ENCODE measurements at regions not wholly inside any gene's neighbourhood (a gene's known extent, or its start where the extent isn't known, plus 50 kb on each side); places are given as distances from the start of the nearest gene placed in this dataset.

DNA sequence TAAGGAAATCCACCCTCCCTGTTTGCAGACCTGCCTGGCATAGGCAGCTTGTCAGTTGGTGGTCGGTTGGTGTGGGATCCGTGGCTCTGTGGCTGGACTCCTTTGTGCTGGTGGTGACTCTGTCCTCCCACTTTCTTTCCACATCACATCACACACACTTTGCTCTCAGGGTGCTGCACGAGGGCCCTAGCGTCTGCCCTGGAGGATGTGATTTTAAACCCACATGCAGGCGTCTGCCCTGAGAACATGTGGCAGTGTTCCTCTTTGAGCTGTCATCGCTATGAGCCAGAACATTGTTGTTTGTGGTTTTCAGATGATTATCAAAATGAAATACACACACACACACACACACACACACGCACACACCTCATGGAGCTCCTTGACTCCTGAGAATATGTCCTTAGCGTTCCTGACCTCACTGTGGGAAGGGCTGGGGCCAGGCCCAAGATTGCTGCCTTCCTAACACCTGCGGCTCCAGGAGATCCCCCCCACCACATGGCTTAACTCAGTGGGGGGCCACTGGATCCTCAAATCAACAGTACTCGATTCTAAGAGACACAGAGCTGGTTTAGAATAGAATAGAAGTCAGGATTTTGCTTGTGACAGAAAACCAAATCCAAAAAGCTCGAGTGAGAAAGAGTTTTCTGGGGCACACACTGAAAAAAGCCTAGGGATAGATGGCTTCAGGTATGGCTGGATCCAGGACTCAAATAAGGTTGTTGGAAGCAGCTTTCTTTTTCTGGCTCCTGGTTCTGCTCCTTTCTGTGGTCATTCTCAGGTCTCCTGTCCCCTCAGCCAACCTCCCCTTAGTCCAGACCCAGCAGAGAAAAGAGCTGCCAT lies 54.8 kb downstream of the RTP5 start:
- DNase-seq, result no peak

DNA sequence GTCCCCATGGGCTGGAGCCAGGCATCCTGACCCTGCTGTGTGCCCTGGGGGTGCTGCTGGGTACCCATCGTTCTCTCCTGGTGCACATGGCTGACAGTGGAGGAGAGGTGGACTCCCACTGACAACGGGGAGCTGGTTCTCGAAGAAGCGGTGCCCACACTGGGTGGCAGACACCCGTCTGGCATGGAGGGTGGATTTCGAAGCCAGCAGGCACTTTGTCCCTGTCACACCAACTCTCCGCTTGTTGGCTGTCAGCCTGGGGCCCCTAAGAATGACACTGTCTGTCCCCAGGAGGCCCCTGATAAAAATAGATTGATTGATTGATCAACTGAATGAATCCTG lies 55.4 kb downstream of the RTP5 start:
- DNase-seq, result no peak

DNA sequence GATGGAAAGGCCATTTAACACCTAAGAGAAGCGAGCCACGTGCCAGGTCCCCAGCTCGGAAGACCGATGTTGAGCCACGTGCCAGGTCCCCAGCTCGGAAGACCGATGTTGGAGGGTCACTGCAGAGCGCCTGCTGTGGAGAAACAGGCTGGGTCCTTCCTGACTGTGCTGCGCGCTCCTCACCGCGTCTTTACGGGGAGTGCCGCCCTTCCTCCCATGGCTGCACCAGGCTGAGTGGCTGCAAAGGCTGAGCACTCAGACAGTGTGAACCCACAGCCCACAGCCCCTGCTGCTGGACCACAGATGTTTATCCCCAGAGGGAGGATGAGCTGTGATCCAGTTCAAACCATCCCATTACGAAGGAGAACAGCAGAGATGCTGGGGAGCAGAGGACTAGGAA lies 55.7 kb downstream of the RTP5 start:
- DNase-seq, result no peak

DNA sequence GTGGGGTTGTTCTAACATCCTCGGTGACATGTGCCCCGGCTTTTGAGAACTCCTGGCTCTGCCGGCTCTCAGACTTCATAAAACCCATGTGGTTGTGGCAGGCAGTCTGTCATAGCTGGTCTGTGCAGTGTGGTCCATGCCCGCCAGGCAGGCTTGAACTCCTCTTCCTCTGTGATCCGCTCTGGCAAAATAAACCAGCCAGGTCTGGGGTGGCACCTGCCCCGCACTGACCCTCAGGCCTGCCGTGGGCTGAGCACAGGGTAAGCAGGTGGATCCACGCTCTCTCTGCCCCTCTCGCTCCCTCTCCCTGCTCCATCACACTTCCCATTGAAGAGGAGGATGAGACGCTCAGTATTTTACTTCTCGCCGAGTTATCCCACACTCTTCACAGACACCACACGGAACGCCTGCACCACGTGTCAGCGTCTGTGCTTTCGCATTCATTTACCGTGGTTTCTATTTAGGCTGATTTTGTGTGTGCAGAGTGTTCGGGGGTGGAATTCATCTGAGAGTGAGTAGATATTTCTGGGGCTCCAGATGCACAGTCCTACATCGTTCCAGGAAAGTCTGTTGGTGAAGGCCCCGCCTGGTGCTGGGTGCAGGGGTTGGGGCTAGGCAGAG lies 56.4 kb downstream of the RTP5 start:
- DNase-seq, result no peak

DNA sequence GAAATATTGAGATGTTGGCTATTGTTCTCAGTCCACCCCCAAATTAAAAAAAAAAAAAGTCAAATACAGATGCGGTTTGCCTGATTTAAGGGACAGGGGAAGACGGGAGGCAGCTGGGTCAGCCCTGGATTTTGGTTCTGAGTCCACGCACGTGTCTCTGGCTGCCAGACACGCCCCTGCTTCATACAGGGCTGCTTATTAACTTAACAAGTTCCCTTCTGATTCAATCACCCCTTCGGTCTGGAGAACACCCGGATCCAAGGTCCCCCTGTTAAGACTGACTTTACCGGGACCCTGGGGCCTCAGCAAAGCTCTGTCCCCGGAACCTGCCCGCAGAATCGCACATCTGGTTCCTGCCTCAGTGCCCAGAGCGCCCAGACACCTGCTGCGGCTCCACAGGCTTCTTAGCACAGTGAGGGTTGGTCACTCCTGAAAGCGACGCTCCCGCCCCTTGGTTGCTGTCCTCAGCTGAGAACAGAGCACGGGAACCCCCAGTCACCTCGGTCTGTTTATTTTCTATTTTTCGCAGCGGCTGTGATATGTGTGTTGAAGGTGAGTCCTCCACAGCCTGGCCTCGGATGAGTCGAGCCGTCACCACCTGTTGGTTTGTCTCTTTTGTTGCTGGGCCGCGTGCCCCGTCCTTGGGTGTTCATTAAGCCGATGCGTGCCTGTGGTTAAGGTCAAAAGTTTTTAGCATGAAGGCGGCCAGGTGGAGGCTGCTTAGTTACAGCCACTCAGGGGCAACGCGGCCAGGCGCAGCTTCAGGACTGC lies 57.2 kb downstream of the RTP5 start:
- no peak for DNase-seq

DNA sequence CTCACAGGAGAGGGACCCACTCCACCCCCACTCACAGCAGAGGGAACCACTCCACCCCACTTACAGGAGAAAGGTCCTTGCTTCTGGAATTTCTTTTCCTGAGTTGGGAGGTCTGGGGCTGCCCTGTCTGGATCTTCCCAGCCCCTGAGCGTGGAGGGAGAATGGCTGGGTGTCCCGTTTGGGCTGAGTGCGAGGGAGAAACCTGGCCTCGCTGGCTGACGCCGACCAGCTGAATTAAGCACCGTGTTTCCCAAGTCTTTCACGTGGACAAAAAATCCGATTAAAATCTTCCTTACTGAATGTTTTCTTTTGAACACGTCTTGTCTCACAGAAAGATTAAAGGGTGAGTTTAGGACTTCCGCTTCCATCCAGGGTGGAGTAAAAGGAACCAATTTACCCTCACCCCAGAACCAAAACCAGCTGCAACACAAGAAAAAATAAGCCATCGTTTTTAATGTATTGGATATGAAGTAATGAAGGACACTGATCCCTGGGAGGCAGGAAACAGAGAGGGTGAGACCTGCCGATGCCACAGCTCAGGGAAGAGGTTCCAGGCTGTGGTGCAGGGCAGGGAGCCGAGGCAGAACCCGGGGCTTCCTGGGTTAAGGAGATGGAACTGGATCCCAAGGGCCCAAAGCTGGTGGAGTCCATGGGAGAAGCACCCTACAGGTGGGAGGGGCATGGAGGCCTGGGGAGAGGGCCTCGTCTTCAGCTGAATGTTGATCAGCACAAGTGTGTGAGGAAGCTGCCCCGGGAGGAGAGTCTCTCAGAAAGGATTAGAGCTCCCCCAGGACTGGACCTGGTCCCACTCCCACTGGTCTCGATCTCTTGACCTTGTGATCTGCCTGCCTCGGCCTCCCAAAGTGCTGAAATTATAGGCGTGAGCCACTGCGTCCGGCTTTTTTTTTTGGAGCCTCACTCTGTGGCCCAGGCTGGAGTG lies 60.3 kb downstream of the RTP5 start:
- no peak for DNase-seq

DNA sequence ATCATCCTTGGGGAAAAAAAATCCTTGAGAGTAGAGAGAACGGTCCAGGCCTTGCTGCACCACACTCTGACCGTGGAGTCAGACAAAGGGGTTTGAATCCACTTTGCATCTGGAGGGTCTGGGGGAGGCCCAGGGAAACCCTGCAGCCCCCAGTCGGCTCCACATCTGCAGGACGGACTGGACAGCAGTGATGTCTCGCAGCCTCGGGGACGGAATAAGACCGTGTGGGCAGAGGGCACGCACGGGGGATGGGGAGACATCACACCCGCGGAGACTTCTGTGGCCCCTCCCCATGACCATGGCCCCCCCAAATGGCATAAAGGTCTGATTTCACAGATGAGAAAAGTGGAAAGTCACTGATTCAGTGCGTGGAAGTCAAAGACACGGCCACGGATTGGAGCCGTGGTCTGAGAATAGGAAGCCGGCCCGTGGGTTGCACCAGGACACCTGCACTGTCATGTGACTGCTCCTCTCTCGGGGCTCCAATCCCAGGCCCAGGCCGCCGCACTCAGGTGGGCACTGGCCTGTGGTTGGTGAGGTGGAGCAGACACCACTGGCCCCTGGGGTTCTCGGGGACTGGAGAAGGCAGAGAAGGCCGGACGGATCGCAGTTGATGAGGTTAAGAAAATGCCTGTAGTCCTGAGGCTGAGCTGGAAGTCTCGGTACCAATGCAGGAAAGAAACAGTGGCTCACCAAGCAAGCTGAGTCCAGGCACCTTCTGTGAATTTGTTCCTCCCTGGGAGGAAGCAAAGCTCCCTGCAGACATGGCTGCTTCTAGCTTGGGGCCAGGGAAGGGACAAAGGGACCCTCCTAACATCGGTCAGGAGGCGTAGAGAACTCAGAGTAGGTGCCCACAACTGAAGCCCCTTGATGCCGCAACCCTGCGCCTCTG lies 61.8 kb downstream of the RTP5 start:
- no peak for DNase-seq

DNA sequence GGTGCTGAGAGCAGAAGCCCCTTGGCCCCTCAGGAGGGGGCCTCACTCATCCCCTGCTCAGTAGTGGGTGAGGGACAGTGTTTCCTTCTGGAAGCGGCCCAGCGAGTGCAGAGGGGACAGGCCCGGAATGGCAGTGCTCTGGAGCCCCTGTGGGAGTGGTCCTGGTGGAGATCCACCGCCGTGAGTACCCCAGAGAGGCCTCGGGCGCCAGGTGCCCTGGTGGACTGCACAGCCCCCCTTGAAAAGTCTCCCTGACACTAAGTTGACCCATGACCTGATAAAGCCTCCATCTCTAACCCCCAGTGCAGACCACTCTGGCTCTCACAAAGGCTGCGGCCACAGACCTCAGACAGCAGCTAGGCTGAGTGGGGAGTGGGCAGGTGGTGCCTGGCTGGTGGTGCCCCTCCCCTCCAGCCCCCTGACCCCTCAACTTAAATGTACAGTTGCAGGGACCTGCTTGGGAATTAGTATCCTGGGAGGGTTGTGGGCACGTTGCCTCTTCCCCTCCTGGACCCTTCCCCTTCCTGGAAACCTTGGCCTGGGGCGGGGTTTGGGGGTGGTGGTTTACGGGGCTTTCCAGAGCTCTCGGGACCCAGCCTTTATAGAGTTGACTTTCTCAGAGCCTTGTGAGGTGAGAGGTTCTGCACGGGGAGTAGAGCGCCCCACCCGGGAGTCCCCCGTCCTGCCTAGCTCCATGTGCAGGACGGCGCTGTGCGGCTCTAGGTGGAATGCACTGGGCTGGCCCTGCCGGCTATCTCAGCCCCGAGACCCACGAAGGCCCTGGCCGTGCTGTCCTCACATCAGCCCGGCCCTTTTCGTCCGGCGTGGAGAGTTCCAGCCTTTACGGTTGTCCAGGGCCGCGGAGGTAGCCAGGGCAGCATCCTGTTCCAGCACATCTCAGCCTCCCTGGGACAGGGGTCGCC lies 62.7 kb downstream of the RTP5 start:
- DNase-seq, result no peak

DNA sequence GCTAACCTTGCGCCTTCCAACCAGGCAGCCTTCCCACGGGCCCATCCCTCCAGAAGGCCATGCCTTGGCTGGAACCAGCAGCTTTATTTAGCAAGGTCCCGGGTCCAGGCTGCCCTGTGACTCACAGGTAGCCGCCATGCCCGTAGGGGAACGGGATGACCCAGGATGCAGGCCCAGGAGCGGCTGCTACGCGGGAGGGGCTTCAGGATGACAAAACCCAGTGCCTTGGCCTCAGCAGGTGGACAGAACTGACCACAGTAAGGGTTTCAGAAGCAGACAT lies 63.3 kb downstream of the RTP5 start:
- no peak for DNase-seq

DNA sequence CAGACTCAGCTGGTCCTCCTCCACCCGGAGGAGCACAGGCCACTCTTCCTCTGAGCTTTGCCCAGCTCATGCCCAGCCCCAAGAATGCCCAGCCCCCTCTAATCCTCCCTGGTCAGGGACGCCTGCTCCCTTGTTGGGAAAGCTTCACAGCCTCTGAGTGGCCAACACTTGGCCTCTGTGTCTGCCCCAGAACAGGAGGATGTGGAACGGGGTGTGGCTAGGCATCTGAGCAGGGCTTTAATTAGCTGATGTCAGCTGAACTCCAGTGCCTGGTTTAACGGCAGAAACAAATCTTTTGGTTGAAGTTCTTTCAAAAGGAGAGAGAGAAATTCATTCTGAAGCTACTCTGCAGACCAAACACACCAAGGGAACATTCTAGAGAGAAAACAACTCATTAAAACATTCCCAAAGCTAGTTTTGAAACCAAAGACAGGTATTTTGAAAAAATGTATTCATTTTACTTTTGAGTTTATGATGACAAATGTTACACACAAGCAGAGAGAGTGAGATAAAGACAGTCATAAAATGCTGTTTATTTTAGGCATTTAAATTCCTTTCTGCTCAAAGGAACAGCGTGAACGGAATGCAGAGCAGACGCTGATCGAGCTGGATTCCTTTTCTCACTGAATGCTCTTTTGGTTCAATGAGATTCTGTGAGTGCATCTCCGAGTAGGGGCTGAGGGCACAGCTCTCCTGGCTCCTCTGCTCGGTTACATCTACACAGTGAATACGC lies 63.8 kb downstream of the RTP5 start:
- DNase-seq, result no peak

DNA sequence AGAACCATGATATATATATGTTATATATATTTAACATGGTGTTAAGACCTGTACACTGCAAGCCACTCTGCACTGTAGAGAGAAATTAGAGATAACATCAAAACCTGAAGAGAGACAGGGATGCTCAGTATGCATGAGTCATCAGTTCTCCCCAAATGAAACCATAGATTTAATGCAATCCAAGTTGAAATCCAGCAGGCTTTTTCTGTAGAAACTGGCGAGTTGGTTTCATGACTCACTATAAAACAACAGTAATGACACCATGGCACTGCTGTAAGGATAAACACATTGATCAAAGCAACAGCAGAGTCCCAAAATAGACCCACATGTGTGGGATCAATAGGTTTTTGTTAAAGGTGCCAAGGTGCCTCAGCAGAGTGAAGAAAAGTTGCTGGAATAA lies 65.8 kb downstream of the RTP5 start:
- no peak for DNase-seq

DNA sequence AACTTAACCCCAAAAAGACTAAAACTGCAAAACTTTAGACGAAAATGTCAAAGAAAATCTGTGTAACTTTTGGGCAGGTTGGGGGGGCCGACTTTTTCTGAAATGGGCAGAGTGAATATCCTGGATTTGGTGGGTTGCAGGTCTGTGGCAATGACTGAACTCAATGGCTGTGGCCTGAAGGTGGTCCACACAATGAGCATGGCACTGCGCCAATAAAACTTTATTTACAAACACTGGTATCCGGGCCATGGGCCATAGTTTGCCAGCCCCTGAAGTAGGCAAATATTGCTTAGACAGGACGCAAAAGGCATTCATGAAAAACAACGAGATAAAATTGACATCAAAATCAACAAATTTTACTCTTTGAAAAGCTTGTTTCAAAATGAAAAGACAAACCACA lies 66.2 kb downstream of the RTP5 start:
- DNase-seq, result no peak

DNA sequence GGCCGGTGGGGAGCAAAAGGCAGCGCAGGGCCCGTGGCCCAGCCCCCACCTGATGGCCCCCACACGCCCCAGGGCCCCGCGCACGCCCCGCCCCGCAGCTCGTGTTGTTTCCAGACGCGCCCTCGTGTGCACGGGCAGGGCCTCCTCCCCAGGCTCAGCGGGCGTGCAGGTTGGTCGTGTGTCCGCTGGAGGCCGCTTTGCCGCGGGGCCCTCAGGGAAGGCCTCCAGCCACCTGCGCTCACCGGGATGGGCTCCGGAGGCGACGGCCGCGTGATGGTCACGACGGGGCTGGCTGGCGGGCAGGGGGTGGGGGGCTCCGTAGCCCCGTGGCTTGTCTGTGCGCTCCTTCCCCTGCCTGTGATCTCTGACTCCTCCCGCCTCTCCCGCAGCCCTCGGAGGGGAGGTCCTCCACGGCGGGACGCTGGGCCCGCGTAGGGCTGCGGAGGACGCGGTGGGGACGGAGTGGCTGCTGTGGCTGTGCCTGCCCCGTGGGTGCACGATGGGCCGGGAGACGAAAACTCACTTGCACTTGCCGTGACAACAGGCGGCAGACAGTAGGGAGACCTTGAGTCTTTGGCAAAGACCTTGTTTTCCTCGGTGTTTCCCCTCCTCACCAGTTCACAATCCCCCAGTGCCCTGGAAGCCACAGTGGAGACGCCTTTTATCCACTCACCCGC lies 67.1 kb downstream of the RTP5 start:
- DNase-seq, result no peak

DNA sequence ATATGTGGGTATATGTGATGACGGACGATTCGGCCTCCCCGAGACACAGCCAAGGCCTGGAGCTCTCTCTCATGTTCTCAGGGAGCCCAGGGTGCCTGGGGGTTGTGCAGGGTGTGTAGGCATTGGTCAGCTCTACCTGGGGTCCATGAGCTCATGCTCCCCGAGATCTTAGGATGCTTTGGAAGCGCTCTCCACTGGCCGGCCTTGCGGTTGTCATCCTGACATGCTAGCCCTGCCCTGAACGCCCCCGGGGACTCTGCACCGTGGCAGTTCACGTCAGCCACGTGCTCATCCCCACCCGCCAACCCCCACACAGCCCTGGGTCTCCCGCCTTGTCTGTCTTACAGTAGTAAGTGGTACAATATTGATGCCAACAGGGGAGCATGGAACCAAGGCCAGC lies 67.8 kb downstream of the RTP5 start:
- DNase-seq, result no peak

DNA sequence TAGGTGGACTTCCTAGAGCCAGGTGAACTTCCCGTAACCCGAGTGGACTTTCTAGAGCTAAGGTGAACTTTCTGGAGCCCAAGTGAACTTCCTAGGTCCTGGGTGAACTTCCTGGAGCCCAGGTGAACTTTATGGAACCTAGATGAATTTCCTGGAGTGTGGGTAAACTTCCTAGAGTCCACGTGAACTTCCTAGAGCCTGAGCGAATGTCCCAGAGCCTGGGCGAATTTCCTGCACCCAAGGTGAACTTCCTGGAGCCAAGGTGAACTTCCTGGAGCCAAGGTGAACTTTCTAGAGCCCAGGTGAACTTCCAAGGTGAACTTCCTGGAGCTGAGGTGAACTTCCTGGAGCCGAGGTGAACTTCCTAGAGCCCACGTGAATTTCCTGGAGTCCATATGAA lies 70.0 kb downstream of the RTP5 start:
- DNase-seq, result no peak

DNA sequence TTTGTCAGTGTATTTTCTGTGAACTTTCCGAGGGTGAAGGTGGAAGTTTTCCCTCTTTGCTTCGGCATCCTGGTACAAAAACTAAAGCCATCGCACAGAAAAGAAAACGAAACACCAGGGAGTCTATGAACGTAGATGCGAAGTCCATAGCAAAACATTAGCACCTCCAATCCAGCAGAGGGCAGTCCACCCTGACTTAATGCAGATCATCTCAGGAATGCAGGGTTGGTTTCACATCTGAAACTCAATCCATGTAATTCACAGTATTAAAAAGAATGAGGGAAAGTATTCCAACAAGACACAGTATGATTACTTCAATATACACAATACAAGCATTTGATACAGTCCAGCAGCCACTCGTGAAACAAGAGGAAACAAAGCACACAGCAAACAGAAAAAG lies 70.8 kb downstream of the RTP5 start:
- DNase-seq, result no peak

DNA sequence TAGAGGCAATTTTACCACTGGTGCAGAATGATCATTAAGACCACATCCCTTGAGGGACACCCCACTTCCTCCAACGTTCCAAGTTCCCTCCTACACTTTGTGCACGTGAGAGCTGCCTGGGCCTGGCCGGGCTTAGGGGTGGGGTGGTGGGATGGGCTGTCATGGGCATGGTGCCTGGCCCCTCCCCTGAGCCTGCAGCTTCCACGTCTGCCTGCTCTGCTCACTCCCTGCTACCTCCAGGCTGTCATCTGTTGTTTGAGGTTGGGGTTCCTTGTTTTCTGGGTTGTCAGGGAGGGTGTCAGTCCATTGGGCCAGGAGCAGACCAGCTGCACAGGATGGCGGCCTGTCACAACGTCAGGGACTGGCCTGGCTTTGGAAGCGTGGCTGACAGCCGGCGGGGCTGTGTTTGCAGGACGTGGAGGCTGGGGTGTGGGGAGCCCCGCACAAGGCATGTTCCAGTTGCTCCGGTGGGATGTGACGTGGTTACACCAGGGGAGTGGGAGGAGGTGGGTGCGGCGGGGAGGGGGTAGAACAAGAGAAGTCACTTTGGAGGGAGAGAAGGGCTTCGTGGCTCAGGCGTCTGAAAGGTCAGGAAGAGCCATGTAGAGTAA lies 72.3 kb downstream of the RTP5 start:
- no peak for DNase-seq

DNA sequence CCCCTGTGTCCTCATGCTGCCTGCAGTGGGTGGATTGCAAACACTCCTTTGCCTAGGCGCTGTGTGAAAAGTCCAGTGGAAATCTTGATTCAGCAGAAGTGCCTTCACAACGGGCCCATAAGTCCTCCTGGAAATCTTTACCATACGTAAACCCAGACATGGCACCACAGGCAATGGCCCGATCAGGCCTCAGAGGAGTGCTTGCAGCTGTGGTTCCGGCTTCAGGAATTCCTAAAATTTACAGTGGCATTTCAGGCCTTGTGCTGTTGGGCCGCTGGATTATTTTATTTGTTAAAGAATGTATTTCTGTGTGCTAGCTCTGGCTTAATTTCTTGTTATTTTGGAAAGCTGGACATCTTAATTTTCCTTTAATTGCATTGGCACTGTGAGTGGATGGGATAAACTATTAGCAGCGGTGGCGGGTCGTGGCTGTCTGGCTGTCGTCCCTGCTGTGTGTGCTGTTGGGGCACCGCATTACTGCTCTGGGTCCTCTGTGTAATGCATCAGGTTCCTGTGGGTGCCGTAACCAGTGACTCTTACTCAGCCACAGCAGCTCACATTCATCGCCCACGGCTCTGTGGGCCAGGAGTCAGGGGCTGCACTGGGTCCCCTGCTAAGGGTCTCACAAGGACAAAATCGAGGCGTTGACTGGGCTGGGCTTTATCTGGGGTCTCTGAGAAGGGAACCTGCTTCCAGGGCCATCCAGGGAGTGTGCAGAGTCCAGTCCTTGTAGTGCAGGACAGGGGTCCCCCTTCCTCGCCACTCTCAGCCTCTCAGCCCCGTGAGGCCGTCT lies 73.1 kb downstream of the RTP5 start:
- DNase-seq, result no peak
